ENCODE measurements at regions not wholly inside any gene's neighbourhood (a gene's known extent, or its start where the extent isn't known, plus 50 kb on each side); places are given as distances from the start of the nearest gene placed in this dataset.

DNA sequence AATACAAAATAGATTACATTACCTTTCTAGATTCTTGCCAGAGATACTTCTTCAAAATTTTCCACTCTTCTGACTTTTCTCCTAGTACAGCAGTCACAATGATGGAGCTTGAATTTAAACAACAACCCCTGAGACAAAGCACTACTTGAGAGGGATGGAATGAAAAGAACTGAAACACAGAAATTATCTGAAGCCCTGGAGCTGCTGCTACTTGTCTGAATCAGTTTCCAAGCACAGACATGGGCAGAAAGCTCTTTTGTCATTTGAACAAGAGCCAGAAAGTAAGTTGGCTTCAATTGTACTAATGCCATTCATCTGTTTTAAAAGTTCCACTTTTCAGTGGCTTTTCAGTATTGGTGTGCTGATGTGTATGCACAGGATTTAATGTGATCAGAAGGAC is 718.5 kb upstream of the ARPP21 start:
- Histone ChIP-seq H3K4me1 (ENCODE audit: low read depth, poor library complexity, severe bottlenecking) (no peaks in the 10 kb centered on the region), H2AFZ (ENCODE audit: low read depth) (no peak overlapping the region), H4K20me1 (ENCODE audit: insufficient read depth) (no peaks in the 10 kb centered on the region), H3K4me3 (IDR thresholded peaks at IDR 0.05; ENCODE audit: insufficient read depth, low read depth, low read length) (no peak overlapping the region), H3K79me2 (ENCODE audit: insufficient read depth, low read depth) (no peaks in the 10 kb centered on the region), H3K27ac (no peak overlapping the region), H3K9ac (no peak overlapping the region), H3K4me2 (no peak overlapping the region), H3K27me3 (ENCODE audit: insufficient read depth, low read depth) (no peaks in the 10 kb centered on the region), H3K36me3 (ENCODE audit: insufficient read depth) (no peaks in the 10 kb centered on the region)
- TF ChIP-seq, protein P1, sequence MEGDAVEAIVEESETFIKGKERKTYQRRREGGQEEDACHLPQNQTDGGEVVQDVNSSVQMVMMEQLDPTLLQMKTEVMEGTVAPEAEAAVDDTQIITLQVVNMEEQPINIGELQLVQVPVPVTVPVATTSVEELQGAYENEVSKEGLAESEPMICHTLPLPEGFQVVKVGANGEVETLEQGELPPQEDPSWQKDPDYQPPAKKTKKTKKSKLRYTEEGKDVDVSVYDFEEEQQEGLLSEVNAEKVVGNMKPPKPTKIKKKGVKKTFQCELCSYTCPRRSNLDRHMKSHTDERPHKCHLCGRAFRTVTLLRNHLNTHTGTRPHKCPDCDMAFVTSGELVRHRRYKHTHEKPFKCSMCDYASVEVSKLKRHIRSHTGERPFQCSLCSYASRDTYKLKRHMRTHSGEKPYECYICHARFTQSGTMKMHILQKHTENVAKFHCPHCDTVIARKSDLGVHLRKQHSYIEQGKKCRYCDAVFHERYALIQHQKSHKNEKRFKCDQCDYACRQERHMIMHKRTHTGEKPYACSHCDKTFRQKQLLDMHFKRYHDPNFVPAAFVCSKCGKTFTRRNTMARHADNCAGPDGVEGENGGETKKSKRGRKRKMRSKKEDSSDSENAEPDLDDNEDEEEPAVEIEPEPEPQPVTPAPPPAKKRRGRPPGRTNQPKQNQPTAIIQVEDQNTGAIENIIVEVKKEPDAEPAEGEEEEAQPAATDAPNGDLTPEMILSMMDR (conservative IDR thresholded peaks at IDR 0.05; ENCODE audit: low read depth, low read length), result no peak

DNA sequence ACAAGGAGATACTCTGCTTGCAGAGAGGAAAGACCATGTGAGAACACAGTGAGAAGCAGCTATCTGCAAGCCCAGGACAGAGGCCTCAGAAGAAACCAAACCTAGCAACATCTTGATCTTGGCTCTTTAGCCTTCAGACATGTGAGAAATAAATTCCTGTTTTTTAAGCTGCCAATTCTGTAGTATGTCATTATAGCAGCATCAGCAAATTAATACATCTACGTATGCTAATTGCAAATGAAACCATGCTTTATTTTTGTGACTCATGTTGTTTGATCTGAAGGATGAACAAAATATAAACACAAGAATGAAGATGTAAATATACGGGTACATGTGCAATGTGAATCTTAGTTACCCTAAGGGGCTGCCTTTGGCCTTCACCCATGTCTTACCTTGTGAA is 714.4 kb upstream of the ARPP21 start:
- Histone ChIP-seq H3K4me3 (IDR thresholded peaks at IDR 0.05; ENCODE audit: insufficient read depth, low read depth, low read length) (no peak overlapping the region), H4K20me1 (ENCODE audit: insufficient read depth) (no peaks in the 10 kb centered on the region), H3K27me3 (ENCODE audit: insufficient read depth, low read depth) (no peaks in the 10 kb centered on the region), H3K4me2 (no peak overlapping the region), H3K79me2 (ENCODE audit: insufficient read depth, low read depth) (no peaks in the 10 kb centered on the region), H3K36me3 (ENCODE audit: insufficient read depth) (no peaks in the 10 kb centered on the region), H3K4me1 (ENCODE audit: low read depth, poor library complexity, severe bottlenecking) (no peaks in the 10 kb centered on the region), H2AFZ (ENCODE audit: low read depth) (no peak overlapping the region), H3K27ac (no peak overlapping the region), H3K9ac (no peak overlapping the region)
- TF ChIP-seq, protein P1 (conservative IDR thresholded peaks at IDR 0.05; ENCODE audit: low read depth, low read length), result no peak

DNA sequence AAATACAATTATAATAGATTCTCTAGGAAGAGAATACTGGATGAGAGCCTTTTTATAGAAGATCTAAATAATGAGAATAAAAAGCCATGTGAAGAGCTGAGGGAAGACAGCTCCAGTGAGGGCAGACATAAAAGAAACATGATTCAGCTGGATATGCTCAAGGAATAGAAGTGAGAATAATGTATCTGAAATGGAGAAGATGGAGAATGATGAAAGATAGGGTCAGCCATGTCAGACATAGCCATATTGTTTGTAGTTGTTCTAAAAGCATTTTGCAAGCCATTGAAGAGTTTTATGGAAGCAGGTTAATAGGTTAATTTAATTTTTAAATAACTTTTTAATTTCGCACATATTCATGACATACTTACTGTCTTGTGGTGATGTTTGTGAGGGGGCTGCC is 713.5 kb upstream of the ARPP21 start:
- Histone ChIP-seq H3K4me1 (ENCODE audit: low read depth, poor library complexity, severe bottlenecking) (no peaks in the 10 kb centered on the region), H3K4me3 (IDR thresholded peaks at IDR 0.05; ENCODE audit: insufficient read depth, low read depth, low read length) (no peak overlapping the region), H3K36me3 (ENCODE audit: insufficient read depth) (no peaks in the 10 kb centered on the region), H3K27me3 (ENCODE audit: insufficient read depth, low read depth) (no peaks in the 10 kb centered on the region), H3K27ac (no peak overlapping the region), H3K79me2 (ENCODE audit: insufficient read depth, low read depth) (no peaks in the 10 kb centered on the region), H3K9ac (no peak overlapping the region), H4K20me1 (ENCODE audit: insufficient read depth) (no peaks in the 10 kb centered on the region), H3K4me2 (no peak overlapping the region), H2AFZ (ENCODE audit: low read depth) (no peak overlapping the region)
- TF ChIP-seq, protein P1 (conservative IDR thresholded peaks at IDR 0.05; ENCODE audit: low read depth, low read length), result no peak

DNA sequence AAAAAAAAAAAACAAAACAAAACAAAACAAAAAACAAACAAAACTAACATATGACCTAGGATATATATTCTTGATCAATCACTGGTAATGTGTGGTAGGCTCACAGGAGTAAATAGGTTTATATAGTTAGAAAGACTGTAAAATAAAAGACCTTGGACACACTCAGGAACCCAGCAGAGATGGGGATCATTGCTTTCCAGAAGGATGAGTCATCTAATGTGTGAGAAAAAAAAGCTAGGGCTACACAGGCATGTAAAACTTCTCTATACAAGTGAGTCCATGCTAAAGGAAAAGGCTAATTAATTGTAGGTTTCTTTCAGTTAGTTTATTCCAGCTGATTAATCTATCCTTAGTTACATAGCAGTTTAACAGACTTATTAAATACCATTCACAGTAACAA is 710.3 kb upstream of the ARPP21 start:
- Histone ChIP-seq H3K4me1 (ENCODE audit: low read depth, poor library complexity, severe bottlenecking) (no peaks in the 10 kb centered on the region), H3K79me2 (ENCODE audit: insufficient read depth, low read depth) (no peaks in the 10 kb centered on the region), H3K9ac (no peak overlapping the region), H3K27me3 (ENCODE audit: insufficient read depth, low read depth) (no peaks in the 10 kb centered on the region), H2AFZ (ENCODE audit: low read depth) (no peak overlapping the region), H3K27ac (no peak overlapping the region), H3K4me3 (IDR thresholded peaks at IDR 0.05; ENCODE audit: insufficient read depth, low read depth, low read length) (no peak overlapping the region), H3K36me3 (ENCODE audit: insufficient read depth) (no peaks in the 10 kb centered on the region), H3K4me2 (no peak overlapping the region), H4K20me1 (ENCODE audit: insufficient read depth) (no peaks in the 10 kb centered on the region)
- TF ChIP-seq, protein P1 (conservative IDR thresholded peaks at IDR 0.05; ENCODE audit: low read depth, low read length), result no peak

DNA sequence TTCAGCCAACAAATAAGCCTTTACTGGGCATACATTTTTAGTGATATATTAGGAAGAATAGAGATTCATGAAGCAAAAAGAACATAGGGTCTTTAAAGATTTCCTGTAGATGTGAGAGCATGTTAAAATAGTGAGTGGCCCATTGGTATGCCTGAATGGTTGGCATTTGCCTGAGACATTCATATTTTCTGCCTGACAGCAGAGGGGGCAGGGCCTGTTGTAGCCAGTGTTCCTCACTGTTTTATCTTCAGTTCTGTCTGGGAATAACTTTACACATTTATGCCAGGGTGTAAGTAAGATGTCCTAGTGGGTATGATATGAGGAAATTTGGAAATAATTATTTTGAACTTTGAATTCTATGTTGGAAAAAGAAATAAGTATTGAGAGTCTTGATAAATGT is 704.7 kb upstream of the ARPP21 start:
- no peak overlapping the region for H3K27ac ChIP-seq
- H3K27me3 ChIP-seq (ENCODE audit: insufficient read depth, low read depth), result no peaks in the 10 kb centered on the region
- no peak overlapping the region for H3K4me2 ChIP-seq
- no peak overlapping the region for H3K4me3 ChIP-seq (IDR thresholded peaks at IDR 0.05; ENCODE audit: insufficient read depth, low read depth, low read length)
- H2AFZ ChIP-seq (ENCODE audit: low read depth), result no peak overlapping the region
- H3K79me2 ChIP-seq (ENCODE audit: insufficient read depth, low read depth), result no peaks in the 10 kb centered on the region
- H3K4me1 ChIP-seq (ENCODE audit: low read depth, poor library complexity, severe bottlenecking), result no peaks in the 10 kb centered on the region
- no peaks in the 10 kb centered on the region for H3K36me3 ChIP-seq (ENCODE audit: insufficient read depth)
- H3K9ac ChIP-seq, result no peak overlapping the region
- no peaks in the 10 kb centered on the region for H4K20me1 ChIP-seq (ENCODE audit: insufficient read depth)
- TF ChIP-seq, protein P1 (conservative IDR thresholded peaks at IDR 0.05; ENCODE audit: low read depth, low read length), result no peak

Data from KMS-11 (cell line).